K562 (cell line): ENCODE measurements at regions not wholly inside any gene's neighbourhood (a gene's known extent, or its start where the extent isn't known, plus 50 kb on each side); places are given as distances from the start of the nearest gene placed in this dataset.

Source experiments
- FOXJ3 ChIP-seq: sonication (generic); formaldehyde crosslinking; IDR thresholded peaks from 2 replicates; pipeline ENCODE4 v1.4.0; 2020; ENCODE audit warnings: mild to moderate bottlenecking, missing genetic modification reagents
- JUNB ChIP-seq: fragments of 450-650 bp; formaldehyde crosslinking; conservative IDR thresholded peaks from 2 replicates; pipeline ENCODE4 v1.4.0; 2020; ENCODE audit warnings: mild to moderate bottlenecking

DNA sequence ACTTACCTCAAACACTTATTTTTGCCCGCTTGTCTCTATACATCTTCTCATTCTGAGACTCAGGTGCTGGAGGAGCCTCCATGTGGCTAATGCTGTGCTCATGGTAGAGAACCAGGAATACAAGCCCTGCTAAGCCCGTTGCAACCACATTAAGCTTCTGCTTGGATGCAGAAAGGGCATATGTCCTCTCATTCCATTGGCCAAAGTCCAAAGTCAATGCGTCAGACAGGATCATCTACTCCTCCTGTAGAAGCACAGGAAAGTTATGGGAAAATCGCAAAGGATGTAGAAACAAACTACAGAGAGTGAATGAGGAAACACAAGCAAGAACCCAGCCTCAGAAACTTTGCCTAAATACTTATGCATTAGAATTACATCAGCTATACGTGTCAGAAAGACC is 124.5 kb upstream of the AGA start:
- TF ChIP-seq JUNB = no peak
- TF ChIP-seq FOXJ3 (CRISPR knock-in tag) = no peak
